GM21526 (cell line): ENCODE measurements at regions not wholly inside any gene's neighbourhood (a gene's known extent, or its start where the extent isn't known, plus 50 kb on each side); places are given as distances from the start of the nearest gene placed in this dataset.
"Not testable (repeated sequence)": the region's sequence is repeated elsewhere in the genome, so short reads cannot be mapped to it uniquely, and the experiment has no call there.

ENCODE experiments used
- ATAC-seq: cut with Tn5 transposase; IDR thresholded peaks from one replicate; pipeline ENCODE4 v1.9.1; 2021; ENCODE audit warnings: moderate library complexity; ENCODE audit not compliant: unreplicated experiment, low FRiP score

GRCh38 chr3:187484547-187485295 is 116.5 kb downstream of the RTP4 start:
- no peak for ATAC-seq

DNA sequence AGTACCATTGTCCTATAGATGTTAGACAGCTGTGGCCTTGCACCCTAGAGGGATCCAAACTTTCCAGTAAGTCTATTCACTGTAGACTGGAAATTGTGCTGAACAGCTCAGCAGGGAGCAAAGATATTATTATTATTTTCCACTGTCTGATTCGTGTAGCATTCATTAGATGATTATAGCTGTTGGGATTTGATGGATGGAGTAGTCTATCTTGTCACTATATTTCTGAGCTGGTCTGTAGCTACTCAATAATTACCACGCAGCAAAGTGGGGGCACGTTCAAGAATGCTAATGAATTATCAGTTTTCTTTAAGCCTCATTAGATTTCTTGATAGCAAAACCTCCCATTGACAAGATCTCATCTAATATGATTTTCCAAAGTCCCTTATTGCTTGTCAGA is 113.2 kb downstream of the RTP4 start:
- ATAC-seq = no peak

DNA sequence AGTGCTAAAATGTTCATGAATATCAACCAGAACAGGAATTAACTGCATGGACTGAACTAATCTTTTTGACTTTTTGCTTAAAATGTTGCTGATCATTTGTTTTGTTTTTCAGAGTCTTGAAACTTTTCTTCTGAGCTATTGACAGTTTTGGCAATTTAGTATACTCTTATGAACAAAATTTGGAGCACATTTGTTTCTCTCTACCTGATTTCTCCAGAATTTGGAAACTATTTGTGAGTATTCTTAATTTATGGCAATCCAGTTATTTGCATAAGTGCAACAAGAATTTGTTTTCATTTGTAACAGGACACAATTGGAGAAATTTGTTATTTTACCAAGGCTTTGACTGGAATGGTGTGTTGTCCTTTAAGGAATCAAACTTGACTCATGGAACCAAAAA is 107.4 kb downstream of the RTP4 start:
- ATAC-seq = not testable (repeated sequence)

DNA sequence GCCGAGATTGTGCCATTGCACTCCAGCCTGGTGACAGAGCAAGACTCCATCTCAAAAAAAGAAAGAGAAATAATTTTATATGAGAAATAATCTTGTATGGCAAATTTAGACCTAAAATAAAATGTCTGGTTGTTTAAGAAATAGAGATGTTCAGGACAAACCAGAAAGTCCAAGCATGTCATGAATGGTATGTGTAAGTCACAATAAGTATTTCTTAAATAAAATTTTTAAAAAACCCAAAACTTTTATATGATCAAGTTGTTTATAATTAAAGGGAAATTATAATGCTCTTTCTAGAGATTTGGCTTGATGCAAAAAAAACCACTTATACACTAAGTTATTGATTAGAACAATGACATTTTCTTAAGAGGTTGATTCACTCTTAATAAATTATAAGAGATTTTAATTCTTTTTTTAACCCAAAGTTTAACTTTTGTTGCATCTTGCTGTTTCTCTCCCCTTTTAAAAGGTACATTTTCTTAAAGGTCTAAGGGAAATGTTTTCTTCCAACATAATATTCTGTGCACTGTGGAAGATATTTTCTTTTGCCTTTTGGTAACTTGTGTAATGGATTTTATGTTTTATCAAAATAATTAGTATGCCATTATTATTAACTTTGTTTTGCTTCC is 105.7 kb downstream of the RTP4 start:
- no peak for ATAC-seq

DNA sequence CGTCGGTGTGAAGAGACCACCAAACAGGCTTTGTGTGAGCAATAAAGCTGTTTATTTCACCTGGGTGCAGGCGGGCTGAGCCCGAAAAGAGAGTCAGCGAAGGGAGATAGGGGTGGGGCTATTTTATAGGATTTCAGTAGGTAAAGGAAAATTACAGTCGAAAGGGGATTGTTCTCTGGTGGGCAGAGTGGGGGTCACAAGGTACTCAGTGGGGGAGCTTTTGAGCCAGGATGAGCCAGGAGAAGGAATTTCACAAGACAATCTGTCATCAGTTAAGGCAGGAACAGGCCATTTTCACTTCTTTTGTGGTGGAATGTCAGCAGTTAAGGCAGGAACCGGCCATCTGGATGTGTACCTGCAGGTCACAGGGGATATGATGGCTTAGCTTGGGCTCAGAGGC is 98.1 kb downstream of the RTP4 start:
- ATAC-seq = not testable (repeated sequence)

GRCh38 chr3:187465503-187465902 is 97.3 kb downstream of the RTP4 start:
- ATAC-seq = no peak

DNA sequence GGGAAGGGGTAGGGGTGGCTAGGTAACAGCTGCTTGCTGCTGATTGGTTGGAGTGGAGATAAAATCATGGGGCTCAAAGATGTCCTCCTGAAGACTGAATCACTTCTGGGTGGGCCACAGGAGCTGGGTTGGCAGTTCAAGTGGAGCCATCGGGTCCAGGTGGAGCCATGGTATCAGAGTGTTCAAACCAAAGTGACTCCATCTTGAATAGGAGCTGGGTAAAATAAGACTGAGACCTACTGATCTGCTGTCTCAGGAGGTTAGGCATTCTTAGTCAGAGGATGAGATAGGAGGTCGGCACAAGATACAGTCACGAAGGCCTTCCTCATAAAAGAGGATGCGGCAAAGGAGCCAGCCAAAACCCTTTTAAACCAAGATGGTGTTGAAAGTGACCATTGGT is 96.5 kb downstream of the RTP4 start:
- ATAC-seq = no peak

DNA sequence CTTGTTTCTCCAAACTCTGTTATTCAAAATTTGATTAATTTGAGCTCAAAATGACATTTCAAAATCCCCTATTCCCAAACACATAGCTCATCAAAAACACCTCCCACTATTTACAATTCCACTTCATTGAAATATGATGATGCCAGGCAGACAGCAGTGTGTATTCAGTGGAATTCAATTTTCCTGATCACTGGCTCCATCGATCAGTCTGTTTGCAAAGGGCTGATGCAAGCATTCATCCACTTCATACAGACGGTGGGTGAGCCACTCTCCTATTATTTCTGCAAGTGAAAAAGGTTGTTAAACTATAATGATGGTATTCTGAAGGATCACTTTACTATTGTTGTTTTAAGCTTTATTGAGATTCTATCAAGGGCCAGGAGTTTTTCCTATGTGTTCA is 90.7 kb downstream of the RTP4 start:
- no peak for ATAC-seq

GRCh38 chr3:187458383-187458782 is 90.2 kb downstream of the RTP4 start:
- ATAC-seq = no peak

DNA sequence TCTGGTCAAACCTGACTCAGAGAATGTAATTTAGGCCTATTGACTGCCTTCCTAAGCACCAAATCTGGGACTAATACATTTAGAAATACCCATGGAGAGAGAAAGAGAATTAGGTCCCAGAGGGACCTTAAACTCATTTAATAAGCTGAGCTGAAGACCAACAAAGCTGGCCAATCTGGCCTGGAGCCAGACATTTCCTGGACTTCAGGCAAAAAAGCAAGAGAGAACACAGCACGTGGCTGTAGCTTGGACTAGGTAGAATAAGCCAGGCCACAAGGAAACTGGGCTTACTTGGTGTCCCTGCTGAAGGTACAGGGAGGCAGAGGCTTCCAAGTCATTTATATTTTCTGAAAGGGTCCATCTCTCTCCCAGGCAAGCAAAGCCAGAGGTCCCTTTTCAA is 88.1 kb downstream of the RTP4 start:
- ATAC-seq = no peak

GRCh38 chr3:187454085-187454815 is 86.1 kb downstream of the RTP4 start:
- no peak for ATAC-seq

DNA sequence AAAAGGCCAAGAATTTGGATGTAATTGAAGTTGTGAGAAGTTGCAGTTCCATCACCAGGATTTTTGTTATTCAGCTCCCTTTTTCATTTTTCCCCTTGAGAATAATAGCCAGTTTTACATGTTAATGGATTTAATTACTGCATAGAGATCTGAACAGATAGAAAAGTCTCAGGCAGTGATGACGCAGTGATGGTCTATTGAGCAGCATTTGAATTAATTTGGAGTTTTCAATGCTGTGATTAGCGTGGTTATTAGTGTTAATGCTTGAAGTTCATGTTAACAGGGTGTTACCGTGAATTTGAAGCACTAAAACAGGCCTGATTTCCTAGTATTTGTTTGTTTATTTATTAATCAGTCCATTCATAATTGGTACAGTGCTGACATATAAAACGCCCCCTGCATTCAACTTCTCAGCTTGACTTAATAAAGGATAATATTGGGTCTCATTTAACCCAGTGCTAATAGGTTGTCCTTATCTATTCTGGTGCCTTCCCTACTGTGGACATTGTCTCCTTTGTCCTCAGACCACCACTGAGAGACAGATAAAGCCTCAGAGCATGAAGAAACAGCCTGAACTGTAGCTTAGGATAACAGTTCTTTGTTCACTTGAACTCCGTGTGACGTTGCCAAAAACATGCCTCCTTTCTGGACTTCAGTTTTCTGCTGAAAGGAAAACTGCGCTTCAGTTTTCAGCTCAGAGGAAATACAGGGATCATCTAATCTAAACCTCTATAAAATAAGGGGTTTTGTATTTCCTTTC is 82.4 kb downstream of the RTP4 start:
- no peak for ATAC-seq

DNA sequence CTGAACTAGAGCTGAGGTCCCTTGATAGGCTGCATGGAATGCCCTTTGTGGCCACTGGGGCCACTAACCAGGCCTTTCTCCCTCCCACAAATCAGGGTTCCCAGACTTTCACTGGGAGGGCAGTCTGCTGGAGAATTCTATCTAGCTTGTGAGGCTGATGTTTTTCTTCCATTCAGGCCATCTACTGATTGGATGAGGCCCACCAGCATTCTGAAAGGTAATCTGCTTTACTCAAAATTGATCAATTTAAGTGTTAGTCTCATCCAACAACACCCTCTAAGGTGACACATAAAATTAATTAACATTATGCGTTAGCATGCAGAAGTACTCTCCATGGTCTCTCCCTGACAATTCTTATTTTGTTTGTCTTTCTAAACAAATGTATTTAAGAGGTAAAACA is 80.5 kb downstream of the RTP4 start:
- no peak for ATAC-seq

DNA sequence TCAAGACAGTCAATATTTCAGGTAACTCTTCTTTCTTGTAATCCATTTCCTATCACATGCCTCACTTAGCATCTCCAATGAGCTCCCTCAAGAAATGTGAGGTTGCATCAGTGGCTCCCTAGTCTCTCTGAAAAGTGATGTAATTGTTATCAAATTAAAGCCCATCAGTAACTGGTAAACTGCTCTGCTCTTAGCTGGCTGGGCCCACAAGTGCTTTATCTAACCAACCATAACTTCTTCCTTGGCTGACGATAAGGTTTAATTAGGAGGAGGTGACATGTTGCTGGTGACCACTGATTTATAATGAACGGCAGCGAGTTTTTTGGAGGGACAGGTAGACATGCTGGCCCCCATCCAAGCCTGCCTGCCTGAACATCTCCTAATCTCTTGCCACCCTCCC is 79.6 kb downstream of the RTP4 start:
- no peak for ATAC-seq

DNA sequence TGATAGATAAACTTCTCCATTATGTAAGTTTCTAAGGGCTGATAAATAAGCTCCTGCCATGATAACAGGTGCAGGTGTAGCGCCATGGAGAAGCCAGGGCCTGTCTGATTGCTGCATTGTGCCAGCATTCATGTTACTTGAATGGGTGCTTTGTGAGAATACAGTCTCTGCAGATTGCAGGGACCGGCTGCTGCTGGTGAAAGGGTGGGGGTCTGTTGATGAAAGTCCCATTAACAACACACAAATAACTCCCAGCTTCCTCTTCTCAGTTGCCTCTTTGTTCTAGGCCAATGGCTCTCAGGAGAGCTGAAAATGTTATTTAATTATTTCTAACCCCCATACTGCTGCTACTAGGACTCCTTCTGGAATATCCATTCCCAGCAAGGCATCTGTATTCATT is 77.2 kb downstream of the RTP4 start:
- ATAC-seq = no peak

GRCh38 chr3:187434524-187434923 is 66.3 kb downstream of the RTP4 start:
- no peak for ATAC-seq

DNA sequence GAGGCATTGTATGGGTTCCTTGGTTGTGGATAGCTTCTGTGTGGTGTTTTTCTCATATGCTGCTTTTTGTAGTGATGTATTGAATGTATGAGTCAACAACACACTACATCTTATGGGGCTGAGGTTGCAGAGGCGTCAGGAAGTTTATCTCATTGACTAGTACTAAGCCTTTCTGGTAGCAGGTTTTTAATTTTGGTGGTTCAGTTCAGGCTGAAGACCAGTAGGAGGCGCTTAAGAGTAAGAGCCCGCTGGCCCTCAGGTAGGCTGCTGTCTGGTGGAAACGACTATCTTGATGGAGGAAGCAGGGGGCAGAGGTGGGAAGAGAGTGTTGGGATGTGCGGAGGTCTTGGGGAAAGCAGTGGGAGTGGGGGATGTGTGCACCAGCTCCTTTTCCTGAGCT is 62.4 kb downstream of the RTP4 start:
- no peak for ATAC-seq
